Ishikawa (cell line): ENCODE measurements at regions not wholly inside any gene's neighbourhood (a gene's known extent, or its start where the extent isn't known, plus 50 kb on each side); places are given as distances from the start of the nearest gene placed in this dataset.

Experiments used
- CEBPB ChIP-seq: IDR thresholded peaks from 2 replicates; pipeline ENCODE4 v1.6.1; 2012
- CREB1 ChIP-seq: IDR thresholded peaks from 2 replicates; pipeline ENCODE4 v1.6.1; 2012; ENCODE audit warnings: low read depth
- EGR1 ChIP-seq: IDR thresholded peaks from 2 replicates; pipeline ENCODE4 v1.6.1; 2012
- EP300 ChIP-seq: IDR thresholded peaks from 2 replicates; pipeline ENCODE4 v1.6.1; 2012; ENCODE audit warnings: borderline replicate concordance
- FOXM1 ChIP-seq: IDR thresholded peaks from 2 replicates; pipeline ENCODE4 v1.6.1; 2012; ENCODE audit warnings: low read depth, borderline replicate concordance
- MAX ChIP-seq: IDR thresholded peaks from 2 replicates; pipeline ENCODE4 v1.6.1; 2012
- NFIC ChIP-seq: IDR thresholded peaks from 2 replicates; pipeline ENCODE4 v1.6.1; 2012
- RAD21 ChIP-seq: IDR thresholded peaks from 2 replicates; pipeline ENCODE4 v1.6.1; 2012; ENCODE audit warnings: low read depth
- REST ChIP-seq: IDR thresholded peaks from 2 replicates; pipeline ENCODE4 v1.6.1; 2012; ENCODE audit warnings: low read depth, mild to moderate bottlenecking
- TAF1 ChIP-seq: IDR thresholded peaks from 2 replicates; pipeline ENCODE4 v1.6.1; 2012; ENCODE audit warnings: low read depth, mild to moderate bottlenecking
- TCF12 ChIP-seq: IDR thresholded peaks from 2 replicates; pipeline ENCODE4 v1.6.1; 2012; ENCODE audit warnings: low read depth
- TEAD4 ChIP-seq: IDR thresholded peaks from 2 replicates; pipeline ENCODE4 v1.6.1; 2012
- USF1 ChIP-seq: IDR thresholded peaks from 2 replicates; pipeline ENCODE4 v1.6.1; 2012
- YY1 ChIP-seq: IDR thresholded peaks from 2 replicates; pipeline ENCODE4 v1.6.1; 2012; ENCODE audit warnings: low read depth
- ZBTB7A ChIP-seq: IDR thresholded peaks from 2 replicates; pipeline ENCODE4 v1.6.1; 2012; ENCODE audit warnings: low read depth

GRCh38 chr18:56136105-56136504 is 502.3 kb downstream of the TXNL1 start:
- TF ChIP-seq YY1 (no peak), RAD21 (no peak), EP300 (no peak), USF1 (no peak), CEBPB (no peak), TEAD4 (no peak), ZBTB7A (no peak), CREB1 (no peak), FOXM1 (no peak), REST (no peak), TAF1 (no peak)

GRCh38 chr18:56130481-56130880 is 507.9 kb downstream of the TXNL1 start:
- TF ChIP-seq EGR1 (no peak), NFIC (no peak), FOXM1 (no peak), RAD21 (no peak), REST (no peak), TCF12 (no peak), CREB1 (no peak), TEAD4 (no peak), TAF1 (no peak), EP300 (no peak)

- TF ChIP-seq EP300 (no peak), MAX (no peak), TCF12 (no peak), FOXM1 (no peak), EGR1 (no peak), REST (no peak), RAD21 (no peak), USF1 (no peak)
Measured at GRCh38 chr18:56128153-56128791, 510.1 kb downstream of the TXNL1 start.

- TF ChIP-seq EP300 (no peak), YY1 (no peak), NFIC (no peak), TEAD4 (no peak), CEBPB (no peak), FOXM1 (no peak), USF1 (no peak), REST (no peak), EGR1 (no peak)
Measured at GRCh38 chr18:56127322-56128099, 510.9 kb downstream of the TXNL1 start.
